Mesenchymal stem cell (in vitro differentiated cells and primary cell): ENCODE measurements at regions not wholly inside any gene's neighbourhood (a gene's known extent, or its start where the extent isn't known, plus 50 kb on each side); places are given as distances from the start of the nearest gene placed in this dataset.

Experiments
- DNase-seq: peaks from one replicate; pipeline ENCODE4 v3.0.0-alpha.2; 2013
- H2AFZ ChIP-seq: one replicate; pipeline ENCODE4 v1.6.1; 2013; ENCODE audit warnings: low read depth, mild to moderate bottlenecking, control low read depth, inconsistent platforms, low read length, moderate library complexity
- H2AK5ac ChIP-seq: 2 replicates; pipeline ENCODE4 v1.6.1; 2013; ENCODE audit warnings: low read length, moderate library complexity, mild to moderate bottlenecking, inconsistent platforms; ENCODE audit not compliant: severe bottlenecking
- H2BK120ac ChIP-seq: one replicate; pipeline ENCODE4 v1.6.1; 2013; ENCODE audit warnings: low read depth, mild to moderate bottlenecking, inconsistent platforms, low read length, moderate library complexity
- H2BK12ac ChIP-seq, 2 experiments: one replicate each; pipeline ENCODE4 v1.6.1; 2013; ENCODE audit warnings: inconsistent platforms in 2 of 2, low read length in 2 of 2, mild to moderate bottlenecking in 2 of 2, moderate library complexity in 2 of 2, control low read depth in 1 of 2
- H2BK15ac ChIP-seq: one replicate; pipeline ENCODE4 v1.6.1; 2013; ENCODE audit warnings: mild to moderate bottlenecking, low read depth, inconsistent platforms; ENCODE audit not compliant: poor library complexity, severe bottlenecking
- H2BK5ac ChIP-seq: 2 replicates; pipeline ENCODE4 v1.6.1; 2013; ENCODE audit warnings: low read depth, mild to moderate bottlenecking, low read length, control low read depth, inconsistent platforms; ENCODE audit not compliant: poor library complexity, severe bottlenecking
- H3K14ac ChIP-seq, 2 experiments: one replicate each; pipeline ENCODE4 v1.6.1; 2013; ENCODE audit warnings: inconsistent platforms in 2 of 2, low read length in 2 of 2, control low read depth in 1 of 2, mild to moderate bottlenecking in 1 of 2, moderate library complexity in 1 of 2
- H3K18ac ChIP-seq, 2 experiments: one replicate each; pipeline ENCODE4 v1.6.1; 2013; ENCODE audit warnings: inconsistent platforms in 2 of 2, low read length in 2 of 2, control low read depth in 1 of 2, low read depth in 1 of 2, mild to moderate bottlenecking in 1 of 2
- H3K23ac ChIP-seq, 2 experiments: one replicate each; pipeline ENCODE4 v1.6.1; 2013; ENCODE audit warnings: inconsistent platforms in 2 of 2, low read length in 2 of 2, mild to moderate bottlenecking in 2 of 2, moderate library complexity in 2 of 2, control low read depth in 1 of 2
- H3K27ac ChIP-seq: 2 replicates; pipeline ENCODE4 v1.5.1; 2013; ENCODE audit warnings: mild to moderate bottlenecking, moderate library complexity, low read length, control low read depth, inconsistent platforms; ENCODE audit not compliant: poor library complexity, severe bottlenecking
- H3K27me3 ChIP-seq, 2 experiments: 2 replicates each; pipeline versions ENCODE4 v1.6.1 to v1.7.0; 2013; ENCODE audit warnings: low read length in 2 of 2, mild to moderate bottlenecking in 2 of 2, moderate library complexity in 2 of 2, control low read depth in 1 of 2, inconsistent platforms in 1 of 2; ENCODE audit not compliant: control insufficient read depth in 1 of 2, insufficient read depth in 1 of 2
- H3K36me3 ChIP-seq, 2 experiments: 2 replicates each; pipeline versions ENCODE4 v1.6.1 to v1.7.0; 2013; ENCODE audit warnings: low read length in 2 of 2, control low read depth in 1 of 2, inconsistent platforms in 1 of 2, low read depth in 1 of 2, mild to moderate bottlenecking in 1 of 2; ENCODE audit not compliant: insufficient read depth in 2 of 2, control insufficient read depth in 1 of 2
- H3K4ac ChIP-seq, 2 experiments: one replicate each; pipeline ENCODE4 v1.6.1; 2013; ENCODE audit warnings: inconsistent platforms in 2 of 2, low read length in 2 of 2, mild to moderate bottlenecking in 2 of 2, moderate library complexity in 2 of 2, control low read depth in 1 of 2, low read depth in 1 of 2
- H3K4me1 ChIP-seq: 2 replicates; pipeline ENCODE4 v1.6.1; 2013; ENCODE audit warnings: low read depth, low read length, control low read depth; ENCODE audit not compliant: control insufficient read depth, insufficient read depth
- H3K4me2 ChIP-seq: 2 replicates; pipeline ENCODE4 v1.6.1; 2013; ENCODE audit warnings: low read length, mild to moderate bottlenecking, inconsistent platforms; ENCODE audit not compliant: poor library complexity, severe bottlenecking
- H3K4me3 ChIP-seq, 2 experiments: 2 replicates each; pipeline versions ENCODE4 v1.5.1 to v1.7.0; 2013; ENCODE audit warnings: low read length in 2 of 2, mild to moderate bottlenecking in 2 of 2, control low read depth in 1 of 2, low read depth in 1 of 2; ENCODE audit not compliant: insufficient read depth in 1 of 2
- H3K79me1 ChIP-seq: replicated peaks from 2 replicates; pipeline ENCODE4 v1.6.1; 2013; ENCODE audit warnings: mild to moderate bottlenecking, control low read depth, low read length, inconsistent platforms; ENCODE audit not compliant: poor library complexity, severe bottlenecking
- H3K9ac ChIP-seq: 2 replicates; pipeline ENCODE4 v1.7.0; 2013; ENCODE audit warnings: mild to moderate bottlenecking, low read length, moderate library complexity
- H3K9me3 ChIP-seq: 2 replicates; pipeline ENCODE4 v1.7.0; 2013; ENCODE audit warnings: mild to moderate bottlenecking, low read length; ENCODE audit not compliant: control insufficient read depth
- H4K8ac ChIP-seq: one replicate; pipeline ENCODE4 v1.6.1; 2013; ENCODE audit warnings: inconsistent platforms, mild to moderate bottlenecking, low read length, moderate library complexity
- H4K91ac ChIP-seq: one replicate; pipeline ENCODE4 v1.6.1; 2013; ENCODE audit warnings: mild to moderate bottlenecking, low read length, inconsistent platforms
- WGBS: methylation state at CpG from one replicate; pipeline ENCODE4 v1.1.7; 2013; ENCODE audit warnings: mixed read lengths; 5-methylcytosine and 5-hydroxymethylcytosine counted together

- 67% methylated on average over 2 of the region's 2 CpGs for WGBS
- Histone ChIP-seq H2AK5ac (no peak overlapping the region), H3K4ac (no peak overlapping the region), H3K36me3 (no peaks in the 10 kb centered on the region), H4K91ac (no peak overlapping the region), H2BK5ac (no peak overlapping the region), H3K4me3 (no peak overlapping the region), H2BK12ac (no peak overlapping the region), H3K27ac (no peak overlapping the region), H4K8ac (no peak overlapping the region), H3K18ac (no peak overlapping the region), H2BK15ac (no peak overlapping the region), H3K23ac (no peak overlapping the region), H3K27me3 (no peaks in the 10 kb centered on the region), H3K79me1 (no peaks in the 10 kb centered on the region), H3K9ac (no peak overlapping the region), H2AFZ (no peak overlapping the region), H3K4me2 (no peak overlapping the region), H3K9me3 (peaks cover 4% of the 10 kb centered on the region), H3K4me1 (no peaks in the 10 kb centered on the region), H3K14ac (no peak overlapping the region), H2BK120ac (no peak overlapping the region)
- peak; percentile 50 for DNase-seq
These were observed 475.6 kb upstream of the B3GALT2 start for GRCh38 chr1:193662030-193662429.

GRCh38 chr1:193661385-193661784 is 475.0 kb upstream of the B3GALT2 start:
- H2AK5ac ChIP-seq = no peak overlapping the region
- WGBS = no CpG with 5 or more reads among the region's 1 CpG

DNA sequence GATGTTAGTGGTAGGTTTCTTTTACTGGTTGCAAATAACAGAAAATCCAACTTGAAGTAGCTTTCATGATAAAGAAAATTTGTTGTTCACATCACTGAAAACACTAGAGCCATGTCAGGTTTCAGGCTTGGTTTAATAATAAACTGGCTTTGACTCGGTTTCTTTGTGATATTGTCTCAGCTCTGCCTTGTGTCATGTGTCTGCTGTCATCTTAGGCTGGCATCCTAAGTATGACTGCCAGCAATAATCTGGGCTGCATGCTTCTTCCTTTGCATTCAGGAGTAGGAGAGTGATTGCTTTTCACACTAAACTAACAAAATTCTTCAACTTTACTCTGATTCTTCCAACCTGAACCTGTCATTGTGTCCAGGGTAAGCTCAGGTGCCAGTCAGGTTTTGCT is 474.0 kb upstream of the B3GALT2 start:
- Histone ChIP-seq H3K79me1 (no peaks in the 10 kb centered on the region), H2BK12ac (no peak overlapping the region), H3K36me3 (no peaks in the 10 kb centered on the region), H2BK120ac (no peak overlapping the region), H3K23ac (no peak overlapping the region), H3K27ac (no peak overlapping the region), H2AK5ac (no peak overlapping the region), H4K91ac (no peak overlapping the region), H3K9ac (no peak overlapping the region), H4K8ac (no peak overlapping the region), H3K4ac (no peak overlapping the region), H3K9me3 (peaks cover 8% of the 10 kb centered on the region), H3K14ac (no peak overlapping the region), H3K4me1 (no peaks in the 10 kb centered on the region), H2BK15ac (no peak overlapping the region), H3K18ac (no peak overlapping the region), H2BK5ac (no peak overlapping the region), H3K27me3 (no peaks in the 10 kb centered on the region), H3K4me3 (no peak overlapping the region), H2AFZ (no peak overlapping the region), H3K4me2 (no peak overlapping the region)
- no peak for DNase-seq
- WGBS = 60% methylated on average over 1 of the region's 1 CpG

More at GRCh38 chr1:193661385-193661784, 475.0 kb upstream of the B3GALT2 start:
- Histone ChIP-seq H4K8ac (no peak overlapping the region), H3K27ac (no peak overlapping the region), H3K4me1 (no peaks in the 10 kb centered on the region), H2BK5ac (no peak overlapping the region), H2BK120ac (no peak overlapping the region), H3K14ac (no peak overlapping the region), H2BK15ac (no peak overlapping the region), H3K79me1 (no peaks in the 10 kb centered on the region), H2AFZ (no peak overlapping the region), H3K27me3 (no peaks in the 10 kb centered on the region), H3K9ac (no peak overlapping the region), H3K4me3 (no peak overlapping the region), H3K9me3 (peaks cover 4% of the 10 kb centered on the region), H2BK12ac (no peak overlapping the region), H4K91ac (no peak overlapping the region), H3K23ac (no peak overlapping the region), H3K4me2 (no peak overlapping the region), H3K18ac (peak overlapping the region in 1 of 2 experiments; percentile 52), H3K4ac (no peak overlapping the region), H3K36me3 (no peaks in the 10 kb centered on the region)
- no peak for DNase-seq

- Histone ChIP-seq H3K9ac (no peak overlapping the region), H3K79me1 (no peaks in the 10 kb centered on the region), H3K4me2 (no peak overlapping the region), H3K27ac (no peak overlapping the region), H2BK120ac (no peak overlapping the region), H2BK5ac (no peak overlapping the region), H2AFZ (no peak overlapping the region), H4K91ac (no peak overlapping the region), H3K14ac (no peak overlapping the region), H2BK15ac (no peak overlapping the region), H3K9me3 (peaks cover 21% of the 10 kb centered on the region), H2BK12ac (no peak overlapping the region), H3K27me3 (no peaks in the 10 kb centered on the region), H3K4me3 (no peak overlapping the region), H2AK5ac (no peak overlapping the region), H3K4me1 (no peaks in the 10 kb centered on the region), H3K36me3 (no peaks in the 10 kb centered on the region), H3K4ac (no peak overlapping the region), H4K8ac (no peak overlapping the region), H3K23ac (no peak overlapping the region), H3K18ac (no peak overlapping the region)
- WGBS = 100% methylated on average over 1 of the region's 1 CpG
- no peak for DNase-seq
These were observed 472.3 kb upstream of the B3GALT2 start for GRCh38 chr1:193658691-193659090.
